NOMO-1 (cell line): ENCODE measurements at regions not wholly inside any gene's neighbourhood (a gene's known extent, or its start where the extent isn't known, plus 50 kb on each side); places are given as distances from the start of the nearest gene placed in this dataset.

Experiments
- DNase-seq, 2 experiments: peaks; one replicate each; lab custom pipeline; 2025; ENCODE audit not compliant: unreplicated experiment in 2 of 2; lab: John Stamatoyannopoulos, UW

GRCh38 chr12:74980510-74980909 lies 229.1 kb downstream of the KCNC2 start:
- no peak for DNase-seq

DNA sequence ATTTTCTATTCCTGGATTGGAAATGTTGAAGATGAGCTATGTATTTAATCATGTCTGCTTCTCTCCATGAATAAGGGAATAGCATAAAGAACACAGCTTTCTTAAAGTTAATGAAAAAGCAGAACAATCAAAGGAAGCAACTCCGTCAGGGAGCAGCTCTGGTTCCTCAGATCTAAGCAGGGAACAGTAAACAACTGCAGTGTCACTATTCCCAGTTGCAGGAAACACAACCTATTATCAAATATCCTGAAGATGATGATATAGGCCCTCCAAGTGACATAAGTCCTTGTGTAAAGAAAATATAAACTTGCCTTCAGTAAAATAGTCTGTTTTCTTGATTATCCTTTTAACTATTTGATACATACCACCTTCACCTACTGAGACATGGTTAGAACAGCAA lies 228.1 kb downstream of the KCNC2 start:
- DNase-seq, result no peak

DNA sequence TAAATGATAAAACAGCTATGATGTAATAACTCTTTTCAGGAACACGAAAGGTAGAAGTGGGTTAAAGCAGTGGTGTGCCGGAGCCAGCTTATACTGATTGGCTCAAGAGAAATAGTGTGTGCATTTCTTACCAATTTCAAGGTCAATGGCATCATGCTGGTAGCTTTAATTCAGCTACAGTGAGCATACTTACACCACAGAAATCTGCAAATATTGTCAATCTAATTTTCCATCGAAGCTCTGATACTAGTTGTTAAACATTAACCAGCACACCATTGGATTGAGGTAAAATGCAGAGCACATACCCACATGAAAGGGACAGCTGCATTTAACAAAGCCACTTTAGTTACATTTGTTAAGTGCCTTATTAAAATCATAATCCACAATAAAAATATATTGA lies 225.7 kb downstream of the KCNC2 start:
- no peak for DNase-seq

- no peak for DNase-seq
These were observed 225.0 kb downstream of the KCNC2 start for GRCh38 chr12:74984631-74985030.

DNA sequence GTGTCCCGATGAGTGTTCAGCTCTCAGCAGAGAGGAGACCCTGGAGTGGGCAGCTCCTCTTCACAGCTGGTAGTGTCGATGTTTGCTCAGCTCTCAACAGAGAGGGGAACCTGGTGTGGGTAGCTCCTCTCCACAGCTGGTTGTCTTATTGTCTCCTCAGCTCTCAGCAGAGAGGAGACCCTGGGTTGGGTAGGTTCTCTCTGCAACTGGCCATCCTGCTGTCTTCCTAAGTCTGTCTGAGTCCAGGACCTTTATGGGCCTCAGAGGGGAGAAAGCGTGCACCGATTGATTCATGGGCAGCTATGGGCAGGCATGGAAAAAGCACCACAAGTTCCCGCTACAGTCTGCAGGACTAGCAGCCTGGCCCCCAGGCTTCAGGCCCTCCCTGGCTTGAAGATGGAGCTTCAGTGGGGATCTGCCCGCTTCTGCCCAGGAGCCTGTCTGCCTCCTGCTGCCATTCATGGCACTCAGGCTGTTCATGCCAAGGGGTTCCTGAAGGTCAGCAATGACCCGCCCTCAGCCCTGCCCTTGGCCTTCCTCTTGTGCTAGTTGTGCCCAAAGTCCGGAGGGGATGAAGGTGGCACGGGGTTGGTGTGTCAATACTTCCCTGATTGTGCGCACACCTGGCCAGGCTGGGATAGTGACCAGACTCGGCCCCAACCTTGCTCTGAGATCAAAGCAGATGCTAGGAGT lies 224.2 kb downstream of the KCNC2 start:
- DNase-seq, result no peak

- no peak for DNase-seq
These were observed 223.7 kb downstream of the KCNC2 start for GRCh38 chr12:74985986-74986319.

GRCh38 chr12:74988156-74988555 lies 221.5 kb downstream of the KCNC2 start:
- no peak for DNase-seq
